ENCODE measurements at regions not wholly inside any gene's neighbourhood (a gene's known extent, or its start where the extent isn't known, plus 50 kb on each side); places are given as distances from the start of the nearest gene placed in this dataset.
"Not testable (repeated sequence)": the region's sequence is repeated elsewhere in the genome, so short reads cannot be mapped to it uniquely, and the experiment has no call there.

- no peak for DNase-seq
Observed at GRCh38 chr10:63077800-63078199, 55.3 kb upstream of the NRBF2 start.

- DNase-seq, result no peak
Observed at GRCh38 chr10:63072951-63073350, 60.2 kb upstream of the NRBF2 start.

DNA sequence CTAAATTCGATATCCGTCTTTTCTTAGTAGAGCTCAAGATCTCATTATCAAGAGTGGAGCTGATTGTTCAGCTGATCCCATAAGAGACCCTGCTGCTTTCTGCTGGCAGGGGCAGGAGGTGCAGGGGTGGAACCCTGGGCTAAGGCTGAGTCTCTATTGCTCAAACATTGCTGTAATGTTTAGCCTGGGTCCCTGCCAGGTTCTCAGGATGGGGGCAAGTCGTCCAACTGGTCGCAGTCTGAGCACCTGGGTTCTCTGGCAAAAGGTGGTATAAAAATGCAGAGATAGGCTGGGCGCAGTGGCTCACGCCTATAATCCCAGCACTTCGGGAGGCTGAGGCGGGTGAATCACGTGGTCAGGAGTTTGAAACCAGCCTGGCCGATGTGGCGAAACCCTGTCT is 62.0 kb upstream of the NRBF2 start:
- DNase-seq, result peak; percentile 64 to 77

DNA sequence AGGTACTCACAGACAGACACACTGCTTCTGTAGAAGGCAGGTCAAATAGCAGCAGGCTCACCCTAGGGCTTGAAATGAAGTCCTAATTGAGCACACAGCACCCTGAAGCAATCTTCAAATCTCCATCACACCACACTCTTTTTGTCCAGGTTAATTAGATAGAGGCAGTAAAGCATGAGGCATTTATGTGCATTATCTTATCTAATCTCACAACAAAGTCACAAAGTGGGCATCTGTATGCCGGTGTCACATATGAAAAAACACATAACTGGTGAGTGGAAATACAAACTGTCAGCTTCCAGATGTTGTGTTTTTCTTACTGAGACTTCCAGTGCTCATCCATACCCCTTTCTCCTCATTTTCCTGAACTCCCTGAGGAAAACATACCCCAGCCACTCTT is 63.8 kb upstream of the NRBF2 start:
- DNase-seq, result no peak

GRCh38 chr10:63068246-63068645 is 64.9 kb upstream of the NRBF2 start:
- no peak for DNase-seq

- DNase-seq, result no peak
Observed at GRCh38 chr10:63066606-63067005, 66.5 kb upstream of the NRBF2 start.

GRCh38 chr10:63064706-63065105 is 68.4 kb upstream of the NRBF2 start:
- no peak for DNase-seq

- no peak for DNase-seq
Observed at GRCh38 chr10:63058236-63058635, 74.9 kb upstream of the NRBF2 start.

DNA sequence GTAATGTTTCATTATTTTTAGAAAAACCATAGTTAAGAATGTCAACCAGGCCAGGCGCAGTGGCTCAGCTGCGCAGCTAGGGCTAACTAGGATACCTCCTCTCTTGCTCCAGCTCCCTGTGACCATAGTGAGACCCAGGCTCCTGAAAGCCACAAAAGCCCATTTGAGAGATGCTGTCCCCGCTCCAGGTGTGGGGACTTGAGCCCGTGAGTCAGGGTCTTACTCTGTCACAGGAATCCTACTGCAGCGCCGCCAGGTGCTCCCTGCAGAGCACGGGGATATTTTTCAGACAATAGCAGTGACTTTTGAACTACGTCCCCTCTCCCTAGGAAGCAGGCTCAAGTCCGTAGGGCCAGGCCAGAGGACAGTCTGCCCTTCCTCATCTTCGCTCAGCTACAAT is 75.6 kb upstream of the NRBF2 start:
- DNase-seq, result no peak

GRCh38 chr10:63055705-63056104 is 77.4 kb upstream of the NRBF2 start:
- DNase-seq, result no peak

DNA sequence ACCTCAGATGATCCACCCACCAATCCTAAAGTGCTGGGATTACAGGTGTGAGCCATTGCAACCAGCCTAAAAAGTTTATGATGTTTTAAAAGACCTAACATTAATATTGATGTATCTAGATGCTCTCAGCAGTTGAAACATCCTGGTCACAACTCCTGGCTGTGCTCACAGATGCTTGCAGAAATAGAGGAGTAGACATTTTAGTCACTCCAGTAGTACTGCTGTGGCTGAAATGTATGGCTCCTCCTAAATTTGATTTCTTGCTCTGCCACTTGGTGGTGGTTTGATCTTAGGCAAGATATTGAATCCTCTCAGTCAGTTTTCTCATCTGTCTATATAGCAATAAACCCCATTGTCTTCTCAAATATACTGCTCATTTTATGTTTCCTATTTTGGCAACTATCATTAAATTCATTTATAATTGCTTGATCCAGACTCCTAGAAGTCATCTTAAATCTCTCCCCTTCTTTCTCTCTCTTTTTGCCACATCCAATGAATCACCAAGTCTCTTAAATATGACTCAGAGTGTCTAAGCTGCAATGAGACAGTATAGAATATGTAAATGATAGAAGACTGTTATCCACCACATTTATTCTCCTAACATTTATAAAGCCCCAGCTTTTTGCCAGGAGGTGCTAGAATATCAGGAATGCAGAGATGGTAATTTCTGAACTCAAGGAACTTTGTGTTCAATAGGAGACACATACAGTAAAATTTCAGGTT is 78.1 kb upstream of the NRBF2 start:
- DNase-seq, result no peak

DNA sequence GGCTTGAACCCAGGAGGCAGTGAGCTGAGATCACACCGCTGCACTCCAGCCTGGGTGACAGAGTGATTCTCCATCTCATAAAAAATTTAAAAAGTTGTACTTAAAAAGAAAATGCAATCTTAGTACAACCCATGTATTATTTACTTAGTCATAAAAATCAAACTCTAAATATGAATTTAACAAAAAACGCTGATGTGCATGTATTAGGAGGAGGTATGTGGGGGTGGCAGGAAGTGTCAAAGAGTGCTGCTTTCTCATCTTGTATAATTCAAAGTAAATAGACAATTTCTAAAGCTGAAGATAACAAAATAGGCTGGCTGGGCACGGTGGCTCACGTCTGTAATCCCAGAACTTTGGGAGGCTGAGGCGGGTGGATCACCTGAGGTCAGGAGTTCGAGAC is 81.0 kb upstream of the NRBF2 start:
- DNase-seq, result no peak

- DNase-seq, result no peak
Observed at GRCh38 chr10:63042256-63042655, 90.9 kb upstream of the NRBF2 start.

GRCh38 chr10:63033616-63034185 is 99.4 kb upstream of the NRBF2 start:
- not testable (repeated sequence) for DNase-seq

- DNase-seq, result no peak
Observed at GRCh38 chr10:63030536-63030935, 102.6 kb upstream of the NRBF2 start.

- no peak for DNase-seq
Observed at GRCh38 chr10:63027531-63027930, 105.6 kb upstream of the NRBF2 start.

DNA sequence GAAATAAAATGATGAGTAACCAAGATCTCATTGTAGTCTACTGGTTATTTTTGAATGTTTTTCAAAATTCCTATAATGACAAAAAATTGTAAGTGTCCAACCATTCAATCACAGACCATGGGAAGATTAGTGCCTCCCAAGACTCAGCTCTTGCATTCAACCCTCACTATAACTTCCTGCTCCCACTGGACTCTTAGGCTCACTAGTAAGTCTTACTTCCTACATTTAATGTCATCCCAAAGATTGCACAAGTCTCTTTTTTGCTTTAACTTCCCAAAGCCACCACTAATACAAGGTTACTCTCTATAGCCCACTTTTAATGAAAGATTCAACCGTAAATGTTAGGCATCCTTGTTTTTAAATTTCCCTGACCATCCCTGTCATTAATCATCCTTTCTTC is 111.9 kb upstream of the NRBF2 start:
- no peak for DNase-seq

- DNase-seq, result no peak
Observed at GRCh38 chr10:63013755-63014154, 119.4 kb upstream of the NRBF2 start.

DNA sequence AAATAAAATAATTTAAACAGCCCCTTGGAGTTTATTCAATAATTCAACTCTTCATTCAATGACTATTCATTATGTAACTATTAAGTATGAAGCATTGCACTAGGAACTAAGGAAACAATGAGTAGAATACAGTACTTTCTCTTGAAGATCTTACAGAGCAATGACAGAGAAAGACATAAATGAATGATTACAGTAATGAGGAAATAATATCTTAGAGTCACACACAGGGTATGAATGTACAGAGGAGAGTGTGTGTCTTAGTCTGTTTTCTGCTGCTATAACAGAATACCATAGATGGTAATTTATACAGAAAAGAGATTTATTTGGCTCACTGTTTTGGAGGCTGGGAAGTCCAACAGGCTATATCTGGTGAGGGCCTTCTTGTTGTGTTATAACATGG is 120.5 kb upstream of the NRBF2 start:
- DNase-seq, result no peak

DNA sequence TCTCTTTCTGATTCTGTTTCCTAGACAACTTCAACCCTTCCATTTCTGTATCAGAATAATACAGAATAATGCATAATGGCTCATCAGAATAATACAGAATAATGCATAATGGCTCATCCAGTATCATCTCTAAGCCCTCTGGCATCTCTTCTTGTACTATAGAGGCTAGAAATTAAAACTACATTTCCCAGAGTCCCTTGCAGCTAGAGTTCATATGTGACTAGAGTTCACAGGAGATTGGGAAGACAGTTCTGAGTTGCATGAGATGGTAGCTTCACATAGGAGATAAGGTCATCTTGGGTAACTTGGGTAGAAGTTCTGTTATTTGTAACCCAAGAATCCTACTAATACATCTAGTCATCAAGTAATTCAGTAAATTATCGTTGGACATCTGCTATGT is 122.9 kb upstream of the NRBF2 start:
- no peak for DNase-seq

GRCh38 chr10:63008491-63008890 is 124.6 kb upstream of the NRBF2 start:
- no peak for DNase-seq

- DNase-seq, result no peak
Observed at GRCh38 chr10:63007112-63007511, 126.0 kb upstream of the NRBF2 start.

GRCh38 chr10:63005246-63005645 is 127.9 kb upstream of the NRBF2 start:
- no peak for DNase-seq

GRCh38 chr10:63003816-63004453 is 129.2 kb upstream of the NRBF2 start:
- DNase-seq, result no peak

DNA sequence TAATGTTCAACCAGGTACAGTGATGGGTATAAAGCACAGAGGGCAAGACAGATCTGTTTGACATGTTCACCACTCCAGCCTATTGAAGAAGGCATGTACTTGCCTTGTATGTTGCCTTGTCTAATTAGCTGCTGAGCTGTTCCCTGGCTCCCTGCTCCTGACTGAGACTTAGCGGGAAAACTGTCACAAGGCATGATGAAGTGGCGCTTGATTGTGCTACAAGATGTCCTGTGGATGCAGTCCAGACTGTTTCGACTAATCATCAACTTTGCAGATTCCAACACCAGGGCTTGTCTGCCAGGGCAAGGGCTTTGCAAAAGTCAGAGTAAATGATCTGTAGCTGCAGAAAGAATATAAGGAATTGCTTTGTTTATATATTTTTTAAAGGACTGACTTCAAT is 136.2 kb upstream of the NRBF2 start:
- no peak for DNase-seq

All from NCI-H2081 (cell line).